GM19463 (cell line): ENCODE measurements at regions not wholly inside any gene's neighbourhood (a gene's known extent, or its start where the extent isn't known, plus 50 kb on each side); places are given as distances from the start of the nearest gene placed in this dataset.

Experiments used
- ATAC-seq: cut with Tn5 transposase; IDR thresholded peaks from one replicate; pipeline ENCODE4 v1.9.1; 2021; ENCODE audit warnings: mild to moderate bottlenecking, moderate library complexity; ENCODE audit not compliant: unreplicated experiment

DNA sequence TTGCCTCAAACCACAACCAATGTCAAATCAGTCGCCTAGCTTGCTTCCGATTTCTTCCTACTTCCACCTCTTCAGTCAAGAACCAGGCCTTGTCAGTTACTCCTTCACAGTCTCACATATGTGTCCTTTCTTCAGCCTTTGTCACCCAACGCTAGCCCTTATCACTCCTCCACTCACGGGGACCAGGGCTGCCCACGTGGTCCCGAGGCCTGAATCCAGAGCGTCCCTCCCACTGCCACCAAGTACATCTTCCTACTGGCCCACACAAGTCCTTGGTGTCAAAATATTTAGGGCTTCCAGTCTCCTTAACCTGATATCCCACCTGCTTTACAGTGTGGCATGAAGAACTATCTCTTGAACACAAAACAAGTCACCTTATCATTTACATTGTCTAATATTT, 119.1 kb upstream of the SPRED2 start:
- ATAC-seq, result no peak

DNA sequence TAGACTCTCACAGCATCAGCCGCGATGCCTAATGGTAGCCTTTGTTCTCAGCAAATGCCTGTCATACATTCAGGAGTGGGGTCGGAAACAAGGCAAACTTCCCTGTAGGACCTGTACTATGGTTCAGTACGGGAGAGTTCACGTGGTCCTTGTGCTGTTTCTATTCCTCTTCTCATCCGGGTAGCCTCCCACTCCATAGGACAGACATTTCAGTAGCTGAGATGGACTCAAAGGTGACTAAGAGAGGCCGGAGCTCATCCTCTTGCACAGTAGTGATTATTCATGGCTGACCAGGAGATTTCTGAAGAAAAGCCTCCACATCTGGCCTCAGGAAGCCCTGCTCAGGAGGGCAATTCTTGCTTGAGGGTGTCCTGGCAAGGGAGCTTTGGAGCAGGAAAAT, 117.8 kb upstream of the SPRED2 start:
- ATAC-seq, result no peak

DNA sequence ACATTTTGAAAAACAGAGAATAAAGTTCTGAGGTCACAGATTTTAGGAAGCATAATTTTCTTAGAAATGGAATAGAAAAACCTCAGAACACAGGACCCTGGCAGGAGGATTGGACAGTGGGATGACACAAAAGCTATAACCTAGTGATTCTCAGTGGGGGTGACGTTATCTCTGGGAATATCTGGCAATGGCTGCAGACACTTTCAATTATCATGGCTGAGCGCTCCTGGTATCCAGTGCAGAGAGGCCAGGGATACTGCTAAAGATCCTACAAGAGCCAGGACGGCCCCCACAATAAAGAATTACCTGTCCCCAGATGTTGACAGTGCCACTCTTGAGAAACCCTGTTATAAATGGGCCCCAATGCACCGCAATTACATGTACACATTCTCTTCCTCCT, 117.2 kb upstream of the SPRED2 start:
- no peak for ATAC-seq

DNA sequence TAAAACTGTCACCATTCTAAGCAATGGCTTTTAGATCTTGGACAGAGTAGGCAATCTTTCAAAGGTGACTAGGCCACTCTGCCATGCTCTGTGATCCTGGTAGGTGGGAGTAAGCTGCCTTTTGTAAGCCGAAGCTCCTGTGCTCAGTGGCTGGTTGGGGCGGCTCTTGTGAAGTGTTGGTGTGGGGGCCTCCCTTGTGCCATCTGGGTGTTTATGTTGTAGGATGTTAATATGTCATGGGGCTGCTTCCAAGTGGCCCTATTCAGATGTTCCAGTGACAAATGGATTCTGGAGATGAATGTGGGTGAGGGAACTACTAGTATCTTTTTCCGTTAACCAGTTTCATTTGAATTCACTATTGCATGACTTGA, 116.8 kb upstream of the SPRED2 start:
- ATAC-seq, result no peak

DNA sequence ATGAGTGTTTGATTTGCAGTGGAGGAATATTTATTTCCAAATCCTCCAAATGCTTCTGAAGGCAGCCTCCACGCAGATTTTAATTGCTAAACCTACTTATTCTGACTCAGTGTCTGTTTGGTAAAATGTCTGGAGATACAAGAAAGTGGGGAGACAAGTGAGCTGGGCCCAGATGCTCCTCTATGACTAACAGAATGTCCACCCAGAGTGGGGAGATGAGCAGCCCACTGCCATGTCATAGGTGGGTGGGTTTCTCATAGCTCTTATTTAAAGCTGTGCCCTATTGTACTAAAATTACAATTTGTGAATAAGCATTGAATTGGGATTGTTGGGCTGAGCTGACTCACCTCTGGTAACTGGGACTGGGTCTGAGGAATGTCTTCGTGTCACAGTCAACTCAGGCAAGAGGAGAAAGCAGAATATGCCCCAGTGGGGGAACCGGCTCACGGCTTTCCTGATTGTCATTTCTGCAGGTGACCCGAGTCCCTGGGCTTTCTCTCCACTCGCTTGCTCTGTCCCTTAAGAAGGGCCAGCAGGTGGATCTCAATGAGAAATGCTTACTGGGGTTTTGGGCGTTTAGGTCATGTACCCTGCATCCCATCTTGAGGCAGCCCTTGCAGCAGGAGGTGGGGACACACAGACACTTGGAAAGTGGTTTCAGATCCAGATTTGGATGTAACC, 116.3 kb upstream of the SPRED2 start:
- ATAC-seq, result no peak

DNA sequence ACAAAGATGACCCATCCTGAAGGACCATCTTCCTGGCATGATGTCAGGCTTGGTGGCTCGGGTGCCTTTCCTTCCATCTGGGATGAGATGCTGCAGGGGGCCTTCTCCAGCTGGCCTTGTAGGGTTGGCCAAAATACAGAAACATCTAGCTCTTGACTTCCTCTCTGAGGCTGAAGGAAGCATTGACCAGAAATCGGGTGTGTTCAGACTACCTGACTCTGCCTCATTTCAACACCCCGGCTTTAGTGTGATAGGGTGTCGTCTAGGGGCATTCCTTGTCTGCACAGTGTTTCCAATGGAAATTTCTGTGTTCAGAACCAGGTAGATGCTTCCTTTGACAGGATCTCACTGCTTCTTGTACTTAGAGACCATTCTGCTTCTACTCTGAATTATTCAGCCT, 115.7 kb upstream of the SPRED2 start:
- ATAC-seq, result no peak

DNA sequence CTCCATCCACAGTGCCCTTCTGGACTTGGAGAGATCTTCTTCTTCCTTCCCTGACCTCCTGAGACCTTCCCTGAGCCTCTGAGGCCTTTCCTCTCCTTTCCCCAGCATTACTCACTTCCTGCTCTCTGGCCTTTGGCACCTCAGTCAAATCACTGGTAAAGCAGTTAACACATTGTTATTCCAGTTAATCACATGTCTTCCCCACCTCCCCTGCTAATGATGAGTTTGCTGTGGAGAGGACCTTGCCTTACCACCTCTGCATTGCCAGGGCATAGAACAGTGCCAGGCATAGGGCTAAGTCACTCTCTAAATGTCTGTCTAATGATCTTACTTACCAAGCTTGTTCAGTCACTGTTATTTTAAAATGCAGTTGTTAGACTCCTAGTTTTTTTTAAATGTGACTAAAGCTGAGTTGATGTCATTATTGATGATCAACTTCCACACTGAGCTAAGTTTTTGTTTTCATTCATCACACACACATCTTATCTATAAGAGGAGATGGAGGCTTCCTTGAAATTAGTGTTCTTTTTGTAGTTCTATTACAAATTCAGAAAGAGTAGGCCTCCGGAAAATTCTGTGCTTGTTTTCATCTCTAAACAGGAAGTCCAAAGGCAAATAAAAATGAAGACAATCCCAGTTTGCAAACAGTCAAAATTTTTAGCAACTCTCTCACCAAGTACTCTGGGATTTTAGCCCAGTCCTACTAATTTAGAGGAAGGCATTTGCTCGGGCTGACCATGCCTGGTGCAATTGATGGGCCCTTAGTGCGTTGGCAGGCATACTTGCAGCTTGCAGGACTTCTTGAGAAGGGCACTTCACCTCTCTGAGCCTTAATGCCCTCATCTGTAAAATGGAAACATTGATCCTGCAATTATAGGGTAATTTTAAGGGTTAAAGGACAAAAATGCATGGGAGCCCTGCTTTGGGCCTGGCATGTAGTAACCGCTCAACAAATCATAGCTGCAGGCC, 113.7 kb upstream of the SPRED2 start:
- ATAC-seq, result no peak

DNA sequence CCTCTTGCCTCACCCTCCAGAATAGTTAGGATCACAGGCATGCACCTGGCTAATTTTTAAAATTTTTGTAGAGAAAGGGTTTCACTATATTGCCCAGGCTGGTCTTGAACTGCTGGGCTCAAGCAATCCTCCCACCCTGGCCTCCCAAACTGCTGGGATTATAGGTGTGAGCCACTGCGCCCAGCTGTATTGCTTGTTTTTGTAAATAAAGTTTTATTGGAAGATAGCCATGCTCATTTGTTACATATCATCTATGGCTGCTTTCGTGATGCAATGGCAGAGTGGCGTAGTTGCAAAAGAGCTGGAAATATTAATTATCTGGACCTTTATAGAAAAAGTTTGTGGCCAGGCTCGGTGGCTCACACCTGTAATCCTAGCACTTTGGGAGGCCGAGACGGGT, 109.4 kb upstream of the SPRED2 start:
- ATAC-seq, result no peak

DNA sequence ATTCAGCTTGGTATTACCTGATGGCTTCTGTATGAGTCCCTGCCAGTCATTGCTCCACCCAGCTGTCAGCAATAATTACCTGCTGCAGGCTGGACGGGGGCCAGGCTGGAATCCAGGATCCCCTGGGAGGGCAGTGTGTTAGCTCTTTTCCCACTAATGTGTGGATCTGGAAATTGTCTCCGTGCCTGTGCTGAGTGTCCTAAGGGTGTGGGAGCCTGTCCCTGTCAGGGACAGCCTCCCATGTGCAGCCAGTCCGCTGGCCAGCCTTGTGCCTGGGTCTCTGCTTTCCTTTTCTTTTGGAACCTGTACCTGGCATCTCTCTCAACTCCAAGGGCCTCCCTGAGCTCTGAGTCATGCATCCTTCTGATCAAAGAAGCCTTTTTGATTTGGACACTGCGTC, 107.2 kb upstream of the SPRED2 start:
- ATAC-seq, result no peak

DNA sequence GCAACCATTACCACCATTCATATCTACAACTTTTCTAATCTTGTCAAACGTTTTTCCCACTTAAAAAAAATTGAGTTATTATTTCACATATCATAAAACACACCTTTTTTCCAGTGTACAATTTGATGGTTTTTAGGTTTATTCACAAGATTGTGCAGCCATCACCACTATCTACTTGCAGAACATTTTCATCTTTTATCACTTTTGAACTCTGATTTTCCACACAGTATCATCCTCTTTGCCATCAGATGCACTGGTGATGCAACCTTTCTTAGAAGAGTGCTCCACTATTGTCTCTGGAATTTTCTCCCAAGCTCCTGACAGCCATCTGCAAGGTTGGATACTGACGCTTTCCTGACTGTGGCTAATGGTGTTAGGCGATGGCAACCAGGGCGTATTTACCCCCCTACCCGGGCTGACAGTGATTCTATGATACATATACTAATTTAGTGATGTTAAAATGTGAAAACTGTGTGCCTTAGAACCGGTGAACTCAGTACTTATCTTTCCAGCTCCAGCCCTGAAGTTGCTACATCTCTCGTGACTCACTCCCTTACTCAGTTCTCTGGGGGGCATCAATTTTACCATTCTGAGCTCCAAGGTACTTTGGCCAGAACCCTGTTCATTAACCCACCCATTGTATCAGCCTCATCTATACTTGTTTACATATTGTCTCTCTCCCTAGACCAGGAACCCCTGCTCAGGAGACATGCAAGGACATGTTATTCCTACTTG, 105.4 kb upstream of the SPRED2 start:
- ATAC-seq, result no peak

DNA sequence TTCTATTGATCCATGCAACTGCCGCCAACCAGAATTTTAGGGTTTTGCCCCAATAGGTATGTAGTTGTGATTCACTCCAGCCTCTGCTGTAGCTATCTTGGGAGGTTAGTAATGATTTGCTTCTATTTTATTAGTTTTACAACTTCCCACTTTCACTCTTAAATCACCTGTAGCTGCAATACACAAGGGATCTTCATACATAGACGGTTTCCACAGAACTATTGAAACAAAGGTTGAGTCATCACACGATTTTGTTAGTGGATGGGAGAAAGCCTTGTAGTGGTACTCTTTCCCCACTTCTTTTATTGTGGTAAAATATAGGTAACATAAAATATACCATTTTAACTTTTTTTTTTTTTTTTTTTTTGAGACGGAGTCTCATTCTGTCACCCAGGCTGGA, 104.2 kb upstream of the SPRED2 start:
- peak; percentile 84 for ATAC-seq

DNA sequence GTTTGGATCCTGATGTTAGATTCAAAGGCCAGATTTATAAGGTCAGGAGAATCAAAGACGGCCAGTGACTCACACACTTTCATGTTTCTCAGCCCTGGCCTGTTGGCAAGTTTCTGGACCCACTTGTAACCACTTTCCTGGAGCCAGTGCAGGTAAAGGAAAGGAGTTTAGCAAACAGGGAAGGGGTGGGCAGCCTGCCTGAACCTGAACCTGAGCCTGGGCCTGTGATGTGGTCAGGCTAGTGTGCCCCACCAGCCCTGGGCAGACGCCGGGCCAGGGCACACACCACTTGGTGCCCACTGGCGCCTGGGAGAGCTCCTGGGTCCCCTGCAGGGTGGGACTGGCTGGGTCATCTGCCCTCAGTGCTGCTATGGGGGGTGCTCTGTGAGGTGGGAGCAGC, 100.5 kb upstream of the SPRED2 start:
- ATAC-seq, result no peak

DNA sequence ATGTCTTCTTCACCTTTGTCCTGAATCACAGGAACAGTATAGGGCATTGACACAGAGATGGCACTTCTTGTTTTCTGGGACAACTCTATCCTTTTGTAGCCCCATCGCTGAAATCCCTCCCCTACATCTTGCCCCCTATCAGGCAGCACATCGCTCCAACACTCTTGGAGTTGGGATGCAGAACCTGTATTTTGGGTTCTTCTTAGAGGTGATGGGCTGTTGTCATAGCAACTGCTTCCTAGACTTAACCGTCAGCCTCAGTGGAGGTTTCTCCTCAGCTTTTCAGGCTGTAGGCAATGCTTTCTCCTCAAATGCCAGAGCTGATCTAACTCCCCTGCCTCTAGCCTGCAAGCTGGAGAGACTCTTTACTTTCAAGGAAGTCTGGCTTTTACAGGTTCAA, 99.9 kb upstream of the SPRED2 start:
- ATAC-seq, result no peak

DNA sequence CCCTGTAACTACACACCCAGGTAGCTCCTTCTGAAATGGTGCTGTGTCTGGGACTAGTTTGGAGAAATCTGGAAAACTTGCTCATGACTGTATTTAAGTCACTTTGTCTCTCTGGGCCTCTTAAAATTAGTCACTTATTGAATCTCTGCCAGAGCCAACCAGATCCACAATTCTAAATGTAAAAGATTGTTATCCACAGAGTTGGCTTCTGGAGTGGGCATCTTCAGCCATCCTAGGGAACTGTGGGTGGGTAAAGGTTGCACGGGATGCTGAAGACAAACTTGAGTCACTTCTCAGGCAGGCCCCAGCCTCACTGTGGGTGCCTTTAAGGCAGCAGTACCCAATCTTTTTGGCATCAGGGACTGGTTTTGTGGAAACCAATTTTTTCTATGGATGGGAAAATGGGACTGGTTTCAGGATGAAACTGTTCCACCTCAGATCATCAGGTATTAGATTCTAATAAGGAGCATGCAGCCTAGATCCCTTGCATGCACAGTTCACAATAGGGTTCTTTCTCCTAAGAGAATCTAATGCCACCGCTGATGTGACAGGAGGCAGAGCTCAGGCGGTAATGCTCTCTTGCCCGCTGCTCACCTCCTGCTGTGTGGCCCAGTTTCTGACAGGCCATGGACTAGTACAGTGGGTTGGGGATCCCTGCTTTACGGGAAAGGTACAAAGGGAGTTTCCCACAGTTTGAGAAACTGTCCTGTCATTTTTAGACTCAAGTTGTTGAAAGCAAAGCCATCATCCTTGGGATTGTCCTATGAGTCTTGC, 98.3 kb upstream of the SPRED2 start:
- no peak for ATAC-seq

DNA sequence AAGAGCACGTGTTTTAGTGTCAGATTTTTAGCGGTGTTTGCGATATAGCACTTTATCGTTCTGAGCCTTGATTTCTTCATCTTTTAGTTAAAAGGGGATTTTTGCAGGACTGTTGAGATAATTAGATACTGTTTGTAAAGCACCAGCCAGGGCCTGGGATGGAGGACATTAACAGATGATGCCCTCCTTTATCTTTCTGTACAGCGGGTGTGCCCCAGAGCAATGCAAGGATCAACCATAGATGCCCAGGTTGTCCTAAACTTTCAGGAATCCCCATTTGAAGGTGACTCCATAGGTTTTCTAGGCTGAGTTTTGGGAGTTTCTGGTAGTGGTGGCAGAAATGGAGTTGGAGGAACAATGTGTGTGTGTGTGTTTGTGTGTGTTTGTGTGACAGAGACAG, 97.0 kb upstream of the SPRED2 start:
- no peak for ATAC-seq

DNA sequence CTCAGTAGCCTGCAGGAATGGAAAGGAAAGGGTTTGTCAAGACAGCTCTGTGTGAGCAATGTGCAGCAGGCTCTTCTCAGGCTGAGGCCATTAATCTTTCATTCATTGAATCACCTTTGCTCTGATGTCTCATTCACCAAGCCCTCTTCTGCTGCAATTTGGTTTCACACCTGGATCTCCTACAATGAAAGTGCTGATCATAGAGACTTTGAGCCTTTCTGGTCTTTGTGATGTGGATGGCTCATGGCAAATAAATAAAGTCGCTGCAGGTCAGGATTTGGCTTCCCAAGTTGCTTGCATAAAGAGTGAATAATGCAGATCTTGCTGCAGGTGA, 95.8 kb upstream of the SPRED2 start:
- no peak for ATAC-seq

DNA sequence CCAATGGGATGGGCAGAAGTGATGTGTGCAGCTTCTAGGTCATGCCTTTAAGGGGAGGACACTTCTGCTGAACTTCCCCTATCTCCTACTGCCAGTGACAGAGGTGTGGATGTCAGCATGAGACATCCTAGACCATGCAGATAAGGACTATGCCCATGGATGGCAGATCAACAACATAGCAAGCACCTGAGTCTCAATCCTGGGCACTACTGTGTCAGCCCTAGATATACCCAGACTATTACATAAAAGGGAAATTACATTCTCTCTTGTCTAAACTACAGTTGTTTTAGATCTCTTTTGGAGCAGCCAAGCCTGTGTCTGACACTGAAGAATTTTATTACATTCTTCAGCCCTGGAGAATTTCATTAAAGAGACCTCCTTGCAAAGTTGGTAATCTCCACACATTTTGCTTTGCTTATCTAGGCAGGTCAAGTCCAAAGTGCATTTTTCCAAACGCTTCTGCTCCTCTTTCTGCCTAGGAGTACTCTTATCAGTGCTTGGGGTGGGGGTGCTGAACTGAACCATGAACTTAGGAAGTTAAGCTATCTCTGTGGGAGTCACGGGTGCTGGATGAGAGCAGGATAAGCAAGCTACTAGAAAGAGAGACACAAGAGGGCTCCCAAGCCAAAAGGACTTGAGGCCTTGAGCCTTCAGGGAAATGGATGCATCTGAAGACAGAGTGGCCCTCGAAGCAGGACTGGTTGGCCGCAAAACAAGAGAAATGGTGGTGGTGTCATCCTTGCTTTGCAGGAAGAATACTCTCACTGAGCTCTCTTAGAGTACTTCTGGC, 95.2 kb upstream of the SPRED2 start:
- ATAC-seq, result no peak

DNA sequence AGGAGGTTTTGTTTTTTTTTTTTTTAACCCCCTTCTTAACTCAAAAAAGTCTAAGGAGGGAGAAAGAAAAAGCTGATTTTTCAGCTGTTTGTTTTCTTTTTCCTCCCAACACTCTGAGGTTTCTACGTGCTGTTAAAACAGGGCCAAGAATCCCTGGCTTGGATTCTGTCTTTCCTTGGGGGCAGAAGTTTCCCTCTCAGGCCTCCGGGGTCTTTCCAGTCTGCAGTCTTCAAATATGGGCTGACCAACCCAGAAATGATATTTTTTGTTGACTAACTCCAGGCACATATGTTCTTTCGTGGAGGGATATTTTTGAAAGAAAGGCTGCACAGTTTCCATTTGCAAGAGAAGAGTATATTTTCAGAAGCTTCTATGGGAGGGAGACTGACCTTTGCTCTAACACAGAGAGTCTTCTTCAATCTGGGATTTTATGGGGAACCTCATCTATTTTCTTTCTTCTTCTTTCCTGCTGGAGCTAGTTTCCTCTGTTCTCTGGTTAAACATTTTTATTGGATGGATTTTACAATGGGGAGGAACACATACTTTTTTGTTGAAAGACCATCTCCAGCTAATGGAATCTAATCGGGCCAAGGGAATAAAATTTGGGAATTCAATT, 93.3 kb upstream of the SPRED2 start:
- ATAC-seq, result no peak

DNA sequence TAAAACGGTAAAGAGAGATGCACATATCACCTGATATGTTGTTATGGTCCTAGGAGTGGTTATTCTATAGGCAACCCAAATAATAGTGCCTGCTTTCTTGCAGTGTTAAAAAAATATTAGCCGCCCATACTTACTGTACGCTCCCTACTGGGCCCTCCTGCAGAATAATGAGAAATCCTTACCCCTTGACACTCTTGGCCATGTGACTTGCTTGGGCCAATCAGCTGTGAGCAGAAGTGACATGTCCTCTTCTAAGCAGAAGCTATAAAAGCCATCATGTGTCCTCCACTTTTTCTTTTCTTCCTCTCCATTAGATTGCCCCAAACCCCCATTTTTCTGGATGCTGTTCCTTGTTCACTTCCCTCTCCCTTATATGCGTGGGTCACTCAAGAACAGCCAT, 90.5 kb upstream of the SPRED2 start:
- ATAC-seq, result no peak

DNA sequence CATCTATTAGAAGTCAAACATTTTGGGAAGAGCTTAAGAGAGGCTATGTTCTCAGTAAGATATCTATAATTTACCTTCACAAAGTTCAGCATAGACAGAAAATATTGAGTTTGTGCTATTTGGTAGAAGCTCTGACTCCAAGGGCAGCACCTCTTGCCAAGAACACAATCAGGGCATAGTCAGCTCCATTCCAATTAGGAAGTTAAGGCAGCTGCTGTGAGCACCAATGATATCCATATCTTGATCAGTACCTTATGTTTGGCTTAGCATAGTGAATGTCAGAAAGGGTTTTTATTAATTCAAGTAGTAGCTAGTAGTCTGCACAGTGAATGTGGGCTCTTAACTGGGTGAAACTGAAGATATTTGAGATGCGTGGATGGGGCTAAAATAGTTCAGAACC, 86.4 kb upstream of the SPRED2 start:
- no peak for ATAC-seq
